OCI-LY7 (cell line): ENCODE measurements at regions not wholly inside any gene's neighbourhood (a gene's known extent, or its start where the extent isn't known, plus 50 kb on each side); places are given as distances from the start of the nearest gene placed in this dataset.

Experiments used
- BruUV-seq: library from RNA; stranded (reverse); fragments of 400-500 nt; replicated peaks from 2 replicates; lab custom pipeline; 2021; lab: Mats Ljungman, UMichigan
- CTCF ChIA-PET: fragments of 300-600 bp; sonication (Branson Sonifier 250); formaldehyde crosslinking; loops from one replicate; lab custom pipeline; 2022; ENCODE audit warnings: antibody characterized with exemption; ENCODE audit not compliant: unreplicated experiment; lab: Charles Lee
- POLR2A ChIA-PET: fragments of 300-600 bp; sonication (Branson Sonifier 250); formaldehyde crosslinking; loops from one replicate; lab custom pipeline; 2022; ENCODE audit warnings: antibody characterized with exemption; lab: Charles Lee
- DNase-seq: peaks from one replicate; pipeline ENCODE4 v3.0.0-alpha.2; 2015; ENCODE audit warnings: low spot score
- H2AFZ ChIP-seq: fragments of 200-600 bp; sonication (generic), shearing (Covaris generic); 2 replicates; pipeline ENCODE4 v1.6.1; 2014; ENCODE audit warnings: mild to moderate bottlenecking, antibody characterized with exemption, low read length, moderate library complexity
- H3K27ac ChIP-seq: fragments of 200-600 bp; sonication (generic); 2 replicates; pipeline ENCODE4 v1.5.1; 2014; ENCODE audit warnings: mixed run types, low read depth, mild to moderate bottlenecking, moderate library complexity, low read length, inconsistent platforms; ENCODE audit not compliant: poor library complexity, severe bottlenecking
- H3K36me3 ChIP-seq: fragments of 200-600 bp; sonication (generic); 2 replicates; pipeline ENCODE4 v1.6.1; 2014; ENCODE audit warnings: mild to moderate bottlenecking, antibody characterized with exemption, low read length, moderate library complexity, mixed read lengths; ENCODE audit not compliant: insufficient read depth
- H3K4me1 ChIP-seq: fragments of 200-600 bp; sonication (generic); 2 replicates; pipeline ENCODE4 v1.5.1; 2014; ENCODE audit warnings: mild to moderate bottlenecking, low read length; ENCODE audit not compliant: insufficient read depth, poor library complexity, severe bottlenecking
- H3K4me2 ChIP-seq: fragments of 200-600 bp; sonication (generic); 2 replicates; pipeline ENCODE4 v1.6.1; 2014; ENCODE audit warnings: mild to moderate bottlenecking, low read length
- H3K4me3 ChIP-seq: fragments of 200-600 bp; sonication (generic); 2 replicates; pipeline ENCODE4 v1.5.1; 2014; ENCODE audit warnings: mild to moderate bottlenecking, low read depth, low read length; ENCODE audit not compliant: poor library complexity, severe bottlenecking
- H3K79me2 ChIP-seq: fragments of 200-600 bp; sonication (generic); 2 replicates; pipeline ENCODE4 v1.6.1; 2016; ENCODE audit warnings: low read depth, mild to moderate bottlenecking, low read length, moderate library complexity, mixed read lengths; ENCODE audit not compliant: insufficient read depth
- H3K9me2 ChIP-seq: fragments of 200-600 bp; sonication (generic); 2 replicates; pipeline ENCODE4 v1.6.1; 2016; ENCODE audit warnings: mild to moderate bottlenecking, low read length, mixed read lengths; ENCODE audit not compliant: insufficient read depth
- H3K9me3 ChIP-seq: fragments of 200-600 bp; sonication (generic); 2 replicates; pipeline ENCODE4 v1.6.1; 2014; ENCODE audit warnings: mild to moderate bottlenecking, mixed run types, low read length, mixed read lengths
- H4K20me1 ChIP-seq: fragments of 200-600 bp; sonication (generic); 2 replicates; pipeline ENCODE4 v1.6.1; 2014; ENCODE audit warnings: mild to moderate bottlenecking, antibody characterized with exemption, low read length, moderate library complexity, mixed read lengths; ENCODE audit not compliant: insufficient read depth
- EZH2phosphoT487 ChIP-seq: fragments of 200-600 bp; sonication (generic); IDR thresholded peaks from 2 replicates; pipeline ENCODE4 v1.6.1; 2018; ENCODE audit warnings: low read depth, borderline replicate concordance, mild to moderate bottlenecking, mixed run types, antibody characterized with exemption, low read length, moderate library complexity, mixed read lengths
- intact Hi-C: fragments of 100-400 bp; cut with micrococcal nuclease; formaldehyde crosslinking; loops from one replicate; pipeline ENCODE4 v1.10.0; 2022; ENCODE audit not compliant: unreplicated experiment
- TF ChIP-seq, protein P1 (sequence below): fragments of 200-600 bp; sonication (generic); conservative IDR thresholded peaks from 2 replicates; pipeline ENCODE4 v1.5.1; 2014; ENCODE audit warnings: mild to moderate bottlenecking, antibody characterized with exemption, low read length, moderate library complexity, mixed read lengths

GRCh38 chr7:70923181-70923845 lies 208.6 kb upstream of the GALNT17 start:
- ChIA-PET POLR2A (no interaction called here), CTCF (no interaction called here)
- BruUV-seq, result no TSS peak

GRCh38 chr7:70925411-70926115 lies 206.4 kb upstream of the GALNT17 start:
- Histone ChIP-seq H3K4me2 (no peak overlapping the region), H3K4me1 (no peaks in the 10 kb centered on the region), H2AFZ (no peak overlapping the region), H3K79me2 (no peaks in the 10 kb centered on the region), H3K27ac (no peak overlapping the region), H3K9me2 (no peaks in the 10 kb centered on the region), H3K4me3 (no peak overlapping the region), H3K9me3 (no peaks in the 10 kb centered on the region), H4K20me1 (no peaks in the 10 kb centered on the region), H3K36me3 (no peaks in the 10 kb centered on the region)
- intact Hi-C loops, result no loop called here
- no peak for DNase-seq
- ChIA-PET CTCF (interaction anchor here (0.6 kb wide), 1 partner anchor 97 kb away, joined by 4 read pairs; no protein-coding TSS in a partner anchor), POLR2A (interaction anchor here (0.6 kb wide), 2 partner anchors 11 to 1763 kb away, joined by 3 read pairs; no protein-coding TSS in a partner anchor)
- no TSS peak for BruUV-seq
- no peak for TF ChIP-seq EZH2phosphoT487
- TF ChIP-seq, protein P1, sequence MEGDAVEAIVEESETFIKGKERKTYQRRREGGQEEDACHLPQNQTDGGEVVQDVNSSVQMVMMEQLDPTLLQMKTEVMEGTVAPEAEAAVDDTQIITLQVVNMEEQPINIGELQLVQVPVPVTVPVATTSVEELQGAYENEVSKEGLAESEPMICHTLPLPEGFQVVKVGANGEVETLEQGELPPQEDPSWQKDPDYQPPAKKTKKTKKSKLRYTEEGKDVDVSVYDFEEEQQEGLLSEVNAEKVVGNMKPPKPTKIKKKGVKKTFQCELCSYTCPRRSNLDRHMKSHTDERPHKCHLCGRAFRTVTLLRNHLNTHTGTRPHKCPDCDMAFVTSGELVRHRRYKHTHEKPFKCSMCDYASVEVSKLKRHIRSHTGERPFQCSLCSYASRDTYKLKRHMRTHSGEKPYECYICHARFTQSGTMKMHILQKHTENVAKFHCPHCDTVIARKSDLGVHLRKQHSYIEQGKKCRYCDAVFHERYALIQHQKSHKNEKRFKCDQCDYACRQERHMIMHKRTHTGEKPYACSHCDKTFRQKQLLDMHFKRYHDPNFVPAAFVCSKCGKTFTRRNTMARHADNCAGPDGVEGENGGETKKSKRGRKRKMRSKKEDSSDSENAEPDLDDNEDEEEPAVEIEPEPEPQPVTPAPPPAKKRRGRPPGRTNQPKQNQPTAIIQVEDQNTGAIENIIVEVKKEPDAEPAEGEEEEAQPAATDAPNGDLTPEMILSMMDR, result no peak

More at GRCh38 chr7:70923181-70923845, 208.6 kb upstream of the GALNT17 start:
- H3K79me2 ChIP-seq, result no peaks in the 10 kb centered on the region
- H3K36me3 ChIP-seq, result no peaks in the 10 kb centered on the region
- TF ChIP-seq EZH2phosphoT487, result no peak
- no peaks in the 10 kb centered on the region for H4K20me1 ChIP-seq
- intact Hi-C loops, result no loop called here
- no peak overlapping the region for H2AFZ ChIP-seq
- no peak for DNase-seq
- no peaks in the 10 kb centered on the region for H3K9me3 ChIP-seq
- no peaks in the 10 kb centered on the region for H3K4me1 ChIP-seq
- H3K4me2 ChIP-seq, result no peak overlapping the region
- H3K9me2 ChIP-seq, result no peaks in the 10 kb centered on the region
- H3K4me3 ChIP-seq, result no peak overlapping the region
- H3K27ac ChIP-seq, result no peak overlapping the region

- no peaks in the 10 kb centered on the region for H4K20me1 ChIP-seq
- POLR2A ChIA-PET, result no interaction called here
- no peak overlapping the region for H2AFZ ChIP-seq
- H3K4me1 ChIP-seq, result no peaks in the 10 kb centered on the region
- no peaks in the 10 kb centered on the region for H3K36me3 ChIP-seq
- H3K4me2 ChIP-seq, result no peak overlapping the region
- H3K79me2 ChIP-seq, result no peaks in the 10 kb centered on the region
- no peak for DNase-seq
- no peak overlapping the region for H3K27ac ChIP-seq
- H3K4me3 ChIP-seq, result no peak overlapping the region
- H3K9me2 ChIP-seq, result no peaks in the 10 kb centered on the region
- BruUV-seq, result no TSS peak
- intact Hi-C loops, result no loop called here
- CTCF ChIA-PET, result no interaction called here
- TF ChIP-seq, protein P1, result no peak
- no peak for TF ChIP-seq EZH2phosphoT487
- no peaks in the 10 kb centered on the region for H3K9me3 ChIP-seq
Measured at GRCh38 chr7:70926666-70927065, 205.3 kb upstream of the GALNT17 start.
